ENCODE measurements at regions not wholly inside any gene's neighbourhood (a gene's known extent, or its start where the extent isn't known, plus 50 kb on each side); places are given as distances from the start of the nearest gene placed in this dataset.
"Not testable (repeated sequence)": the region's sequence is repeated elsewhere in the genome, so short reads cannot be mapped to it uniquely, and the experiment has no call there.

- Mint-ChIP-seq H3K36me3 (ENCODE audit: low read depth) (no peaks in the 10 kb centered on the region), H3K27me3 (no peaks in the 10 kb centered on the region), H3K27ac (no peak overlapping the region)
These were observed 1490.0 kb upstream of the GBE1 start for GRCh38 chr3:83251490-83251889.

GRCh38 chr3:83250613-83251012 is 1489.2 kb upstream of the GBE1 start:
- Mint-ChIP-seq H3K4me3 (no peak overlapping the region), H3K36me3 (ENCODE audit: low read depth) (no peaks in the 10 kb centered on the region), H3K9me3 (peaks cover 23% of the 10 kb centered on the region), H3K4me1 (no peaks in the 10 kb centered on the region), H3K27ac (no peak overlapping the region), H3K27me3 (no peaks in the 10 kb centered on the region)
- intact Hi-C loops (cut with micrococcal nuclease) = no loop called here
- no peak for DNase-seq

More at GRCh38 chr3:83251490-83251889, 1490.0 kb upstream of the GBE1 start:
- H3K9me3 Mint-ChIP-seq = peaks cover 17% of the 10 kb centered on the region
- H3K4me3 Mint-ChIP-seq = no peak overlapping the region
- intact Hi-C loops (cut with micrococcal nuclease) = no loop called here
- DNase-seq = no peak
- no peaks in the 10 kb centered on the region for H3K4me1 Mint-ChIP-seq

- Mint-ChIP-seq H3K27ac (no peak overlapping the region), H3K36me3 (ENCODE audit: low read depth) (no peaks in the 10 kb centered on the region), H3K4me1 (no peaks in the 10 kb centered on the region), H3K4me3 (no peak overlapping the region), H3K9me3 (peaks cover 20% of the 10 kb centered on the region), H3K27me3 (no peaks in the 10 kb centered on the region)
- intact Hi-C loops (cut with micrococcal nuclease) = no loop called here
- no peak for DNase-seq
These were observed 1487.0 kb upstream of the GBE1 start for GRCh38 chr3:83248454-83248853.

- Mint-ChIP-seq H3K36me3 (ENCODE audit: low read depth) (no peaks in the 10 kb centered on the region), H3K27ac (no peak overlapping the region), H3K9me3 (peaks cover 14% of the 10 kb centered on the region), H3K4me3 (no peak overlapping the region), H3K4me1 (no peaks in the 10 kb centered on the region), H3K27me3 (no peaks in the 10 kb centered on the region)
- DNase-seq = no peak
- intact Hi-C loops (cut with micrococcal nuclease) = no loop called here
These were observed 1473.9 kb upstream of the GBE1 start for GRCh38 chr3:83235180-83235814.

- no peaks in the 10 kb centered on the region for H3K36me3 Mint-ChIP-seq (ENCODE audit: low read depth)
- H3K27ac Mint-ChIP-seq = no peak overlapping the region
- no peaks in the 10 kb centered on the region for H3K4me1 Mint-ChIP-seq
- H3K4me3 Mint-ChIP-seq = no peak overlapping the region
- peaks cover 14% of the 10 kb centered on the region for H3K9me3 Mint-ChIP-seq
- intact Hi-C loops (cut with micrococcal nuclease) = no loop called here
- no peak for DNase-seq
- no peaks in the 10 kb centered on the region for H3K27me3 Mint-ChIP-seq
These were observed 1472.3 kb upstream of the GBE1 start for GRCh38 chr3:83233715-83234114.

- no peak overlapping the region for H3K27ac Mint-ChIP-seq
- H3K27me3 Mint-ChIP-seq = no peaks in the 10 kb centered on the region
- H3K4me1 Mint-ChIP-seq = no peaks in the 10 kb centered on the region
- H3K36me3 Mint-ChIP-seq (ENCODE audit: low read depth) = no peaks in the 10 kb centered on the region
- peaks cover 14% of the 10 kb centered on the region for H3K9me3 Mint-ChIP-seq
- DNase-seq = no peak
- intact Hi-C loops (cut with micrococcal nuclease) = no loop called here
- no peak overlapping the region for H3K4me3 Mint-ChIP-seq
These were observed 1469.4 kb upstream of the GBE1 start for GRCh38 chr3:83230841-83231240.

GRCh38 chr3:83230376-83230775 is 1468.9 kb upstream of the GBE1 start:
- intact Hi-C loops (cut with micrococcal nuclease) = no loop called here
- Mint-ChIP-seq H3K27me3 (no peaks in the 10 kb centered on the region), H3K9me3 (peaks cover 14% of the 10 kb centered on the region), H3K27ac (no peak overlapping the region), H3K4me3 (no peak overlapping the region), H3K4me1 (no peaks in the 10 kb centered on the region), H3K36me3 (ENCODE audit: low read depth) (no peaks in the 10 kb centered on the region)
- DNase-seq = no peak

- Mint-ChIP-seq H3K36me3 (ENCODE audit: low read depth) (no peaks in the 10 kb centered on the region), H3K27me3 (no peaks in the 10 kb centered on the region), H3K27ac (no peak overlapping the region), H3K9me3 (peaks cover 7% of the 10 kb centered on the region), H3K4me1 (no peaks in the 10 kb centered on the region), H3K4me3 (no peak overlapping the region)
- DNase-seq = no peak
- intact Hi-C loops (cut with micrococcal nuclease) = no loop called here
These were observed 1465.3 kb upstream of the GBE1 start for GRCh38 chr3:83226751-83227150.

- intact Hi-C loops (cut with micrococcal nuclease) = no loop called here
- Mint-ChIP-seq H3K27me3 (no peaks in the 10 kb centered on the region), H3K4me1 (no peaks in the 10 kb centered on the region), H3K36me3 (ENCODE audit: low read depth) (no peaks in the 10 kb centered on the region), H3K27ac (no peak overlapping the region), H3K4me3 (no peak overlapping the region), H3K9me3 (no peaks in the 10 kb centered on the region)
- DNase-seq = no peak
These were observed 1462.8 kb upstream of the GBE1 start for GRCh38 chr3:83224101-83224868.

- Mint-ChIP-seq H3K36me3 (ENCODE audit: low read depth) (no peaks in the 10 kb centered on the region), H3K4me3 (no peak overlapping the region), H3K27ac (no peak overlapping the region), H3K4me1 (no peaks in the 10 kb centered on the region), H3K27me3 (no peaks in the 10 kb centered on the region), H3K9me3 (peaks cover 8% of the 10 kb centered on the region)
- DNase-seq = no peak
- intact Hi-C loops (cut with micrococcal nuclease) = no loop called here
These were observed 1457.1 kb upstream of the GBE1 start for GRCh38 chr3:83218383-83219200.

GRCh38 chr3:83217595-83218118 is 1456.2 kb upstream of the GBE1 start:
- H3K27me3 Mint-ChIP-seq; DNase-seq; H3K4me1 Mint-ChIP-seq; H3K27ac Mint-ChIP-seq; intact Hi-C loops (cut with micrococcal nuclease); H3K4me3 Mint-ChIP-seq; H3K9me3 Mint-ChIP-seq; H3K36me3 Mint-ChIP-seq (ENCODE audit: low read depth): not testable (repeated sequence)

GRCh38 chr3:83216919-83217594 is 1455.6 kb upstream of the GBE1 start:
- H3K27me3 Mint-ChIP-seq = no peaks in the 10 kb centered on the region
- H3K4me1 Mint-ChIP-seq = no peaks in the 10 kb centered on the region
- no peak overlapping the region for H3K4me3 Mint-ChIP-seq
- no peaks in the 10 kb centered on the region for H3K36me3 Mint-ChIP-seq (ENCODE audit: low read depth)
- intact Hi-C loops (cut with micrococcal nuclease) = no loop called here
- DNase-seq = no peak
- H3K27ac Mint-ChIP-seq = no peak overlapping the region
- peaks cover 8% of the 10 kb centered on the region for H3K9me3 Mint-ChIP-seq

GRCh38 chr3:83195243-83195642 is 1433.8 kb upstream of the GBE1 start:
- Mint-ChIP-seq H3K4me3 (no peak overlapping the region), H3K9me3 (peaks cover 4% of the 10 kb centered on the region), H3K4me1 (no peaks in the 10 kb centered on the region), H3K36me3 (ENCODE audit: low read depth) (no peaks in the 10 kb centered on the region), H3K27ac (no peak overlapping the region), H3K27me3 (no peaks in the 10 kb centered on the region)
- intact Hi-C loops (cut with micrococcal nuclease) = no loop called here
- DNase-seq = no peak
